Choroid plexus epithelial cell (primary cell): ENCODE measurements at regions not wholly inside any gene's neighbourhood (a gene's known extent, or its start where the extent isn't known, plus 50 kb on each side); places are given as distances from the start of the nearest gene placed in this dataset.

Experiments used
- DNase-seq: peaks from one replicate; pipeline ENCODE4 v3.0.0-alpha.2; 2010; ENCODE audit warnings: low read depth
- H3K4me3 ChIP-seq: 2 replicates; pipeline ENCODE4 v1.5.1; 2011; ENCODE audit warnings: low read depth, mild to moderate bottlenecking, control low read depth, low read length, moderate library complexity
- CTCF ChIP-seq: conservative IDR thresholded peaks from 2 replicates; pipeline ENCODE4 v1.5.1; 2011; ENCODE audit warnings: low read depth, mild to moderate bottlenecking, control low read depth, inconsistent platforms, low read length, moderate library complexity

- H3K4me3 ChIP-seq, result peak overlapping the region; percentile 50
- peak; percentile 7 for DNase-seq
- TF ChIP-seq CTCF, result no peak
Measured at GRCh38 chr11:122441666-122442035, 213.9 kb upstream of the UBASH3B start.

- peak; percentile 34 for DNase-seq
- H3K4me3 ChIP-seq, result peak overlapping the region; percentile 50
- no peak for TF ChIP-seq CTCF
Measured at GRCh38 chr11:122440811-122441665, 214.5 kb upstream of the UBASH3B start.

GRCh38 chr11:122439866-122440810 lies 215.4 kb upstream of the UBASH3B start:
- TF ChIP-seq CTCF, result no peak
- peak overlapping the region; percentile 50 for H3K4me3 ChIP-seq
- peak; percentile 87 for DNase-seq

- no peak overlapping the region for H3K4me3 ChIP-seq
- TF ChIP-seq CTCF, result no peak
- no peak for DNase-seq
Measured at GRCh38 chr11:122436188-122436555, 219.3 kb upstream of the UBASH3B start.

- TF ChIP-seq CTCF, result no peak
Measured at GRCh38 chr11:122435540-122436187, 219.9 kb upstream of the UBASH3B start.

GRCh38 chr11:122434786-122435185 lies 220.7 kb upstream of the UBASH3B start:
- DNase-seq, result no peak
- TF ChIP-seq CTCF, result no peak
- no peak overlapping the region for H3K4me3 ChIP-seq

More at GRCh38 chr11:122435540-122436187, 219.9 kb upstream of the UBASH3B start:
- no peak for DNase-seq
- no peak overlapping the region for H3K4me3 ChIP-seq
